ENCODE measurements at regions not wholly inside any gene's neighbourhood (a gene's known extent, or its start where the extent isn't known, plus 50 kb on each side); places are given as distances from the start of the nearest gene placed in this dataset.

DNA sequence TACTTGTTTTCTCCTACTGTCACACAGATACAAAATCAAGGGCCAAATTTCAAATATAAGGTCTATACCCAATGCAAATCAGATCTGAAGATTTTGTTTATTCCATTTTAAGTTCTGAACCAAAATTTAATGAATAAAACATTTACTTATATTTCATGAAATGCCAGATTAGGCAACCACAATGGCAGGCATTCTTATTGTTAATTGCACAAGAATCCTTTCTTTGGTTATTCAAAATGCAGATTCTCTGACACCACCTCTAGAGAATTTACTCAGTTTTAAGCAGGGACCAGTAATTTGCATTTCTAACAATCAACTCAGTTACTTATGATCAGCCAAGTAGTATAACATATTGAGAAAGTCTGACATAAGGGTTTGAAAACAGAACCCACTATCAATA, 972.4 kb upstream of the ACO1 start:
- TF ChIP-seq, protein P1, sequence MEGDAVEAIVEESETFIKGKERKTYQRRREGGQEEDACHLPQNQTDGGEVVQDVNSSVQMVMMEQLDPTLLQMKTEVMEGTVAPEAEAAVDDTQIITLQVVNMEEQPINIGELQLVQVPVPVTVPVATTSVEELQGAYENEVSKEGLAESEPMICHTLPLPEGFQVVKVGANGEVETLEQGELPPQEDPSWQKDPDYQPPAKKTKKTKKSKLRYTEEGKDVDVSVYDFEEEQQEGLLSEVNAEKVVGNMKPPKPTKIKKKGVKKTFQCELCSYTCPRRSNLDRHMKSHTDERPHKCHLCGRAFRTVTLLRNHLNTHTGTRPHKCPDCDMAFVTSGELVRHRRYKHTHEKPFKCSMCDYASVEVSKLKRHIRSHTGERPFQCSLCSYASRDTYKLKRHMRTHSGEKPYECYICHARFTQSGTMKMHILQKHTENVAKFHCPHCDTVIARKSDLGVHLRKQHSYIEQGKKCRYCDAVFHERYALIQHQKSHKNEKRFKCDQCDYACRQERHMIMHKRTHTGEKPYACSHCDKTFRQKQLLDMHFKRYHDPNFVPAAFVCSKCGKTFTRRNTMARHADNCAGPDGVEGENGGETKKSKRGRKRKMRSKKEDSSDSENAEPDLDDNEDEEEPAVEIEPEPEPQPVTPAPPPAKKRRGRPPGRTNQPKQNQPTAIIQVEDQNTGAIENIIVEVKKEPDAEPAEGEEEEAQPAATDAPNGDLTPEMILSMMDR (IDR thresholded peaks at IDR 0.05), result no peak
- no peak for TF ChIP-seq POLR2A (IDR thresholded peaks at IDR 0.05)

All from prostate gland (tissue), 2 donors.